A549 (cell line): ENCODE measurements at regions not wholly inside any gene's neighbourhood (a gene's known extent, or its start where the extent isn't known, plus 50 kb on each side); places are given as distances from the start of the nearest gene placed in this dataset.
A peak's percentile ranks its signal among the peaks of the same experiment; 100 is the strongest.

Experiments
- ATAC-seq, 2 experiments: fragments of 200-7000 bp in 1 of 2; fragments of >200 bp in 1 of 2; cut with Nextera tagmentation in 1 of 2; cut with Tn5 transposase in 1 of 2; 3 replicates each; pipeline versions ENCODE4 v1.8.0 to v1.9.1; 2018 to 2020; ENCODE audit warnings: mild to moderate bottlenecking in 1 of 2, moderate library complexity in 1 of 2
- CTCF ChIA-PET: fragments of 300-600 bp; sonication (Branson Sonifier 250); formaldehyde crosslinking; extraction: SDS; loops from one replicate; lab custom pipeline; 2021; ENCODE audit warnings: antibody characterized with exemption, inconsistent platforms; lab: Yijun Ruan, JAX
- POLR2A ChIA-PET: fragments of 350-600 bp; formaldehyde crosslinking; extraction: SDS; loops from one replicate; lab custom pipeline; 2021; ENCODE audit warnings: antibody characterized with exemption, inconsistent platforms; lab: Yijun Ruan, JAX
- DNase-seq, 2 experiments: peaks; one replicate each; pipeline versions ENCODE4 v3.0.0 to v3.0.0-alpha.2; 2011 to 2016; ENCODE audit warnings: low read depth in 1 of 2, low spot score in 1 of 2
- FAIRE-seq: peaks from 2 replicates; lab custom pipeline; 2011; peaks lifted over from hg19 to GRCh38; lab: Jason Lieb, UNC
- H3K27ac ChIP-seq, 2 experiments: fragments of >200 bp; sonication (Bioruptor Twin); formaldehyde crosslinking; 3 replicates each; pipeline ENCODE4 v1.5.1; 2016 to 2017
- H3K4me1 ChIP-seq: fragments of >200 bp; sonication (Bioruptor Twin); formaldehyde crosslinking; 3 replicates; pipeline ENCODE4 v1.6.1; 2016
- H3K4me2 ChIP-seq: fragments of >200 bp; sonication (Bioruptor Twin); formaldehyde crosslinking; 3 replicates; pipeline ENCODE4 v1.6.1; 2016
- H3K4me3 ChIP-seq: fragments of >200 bp; sonication (Bioruptor Twin); formaldehyde crosslinking; 3 replicates; pipeline ENCODE4 v1.5.1; 2016
- H3K9me3 ChIP-seq: fragments of >200 bp; sonication (Bioruptor Twin); formaldehyde crosslinking; 3 replicates; pipeline ENCODE4 v1.6.1; 2016
- ATOH8 ChIP-seq: fragments of 250-450 bp; sonication (Bioruptor Pico); IDR thresholded peaks from 2 replicates; pipeline ENCODE4 v1.5.0; 2020; ENCODE audit warnings: low read depth, mild to moderate bottlenecking, moderate library complexity
- BCL3 ChIP-seq: fragments of >200 bp; sonication (Bioruptor Twin); formaldehyde crosslinking; IDR thresholded peaks from 3 replicates; pipeline ENCODE4 v1.6.1; 2016
- CBX8 ChIP-seq: fragments of 200-600 bp; sonication (generic); IDR thresholded peaks from 2 replicates; pipeline ENCODE4 v1.6.1; 2016
- CTCF ChIP-seq: fragments of >200 bp; sonication (Bioruptor Twin); formaldehyde crosslinking; IDR thresholded peaks from 3 replicates; pipeline ENCODE4 v1.5.1; 2016
- FOSB ChIP-seq: fragments of 250-450 bp; sonication (Bioruptor Pico); IDR thresholded peaks from 2 replicates; pipeline ENCODE4 v1.5.0; 2020; ENCODE audit warnings: mild to moderate bottlenecking, moderate library complexity
- GATA3 ChIP-seq: IDR thresholded peaks from 2 replicates; pipeline ENCODE4 v1.6.1; 2012; ENCODE audit warnings: borderline replicate concordance
- HOXB13 ChIP-seq: fragments of 250-450 bp; sonication (Bioruptor Pico); IDR thresholded peaks from 2 replicates; pipeline ENCODE4 v1.5.0; 2020; ENCODE audit warnings: low read depth, mild to moderate bottlenecking, moderate library complexity
- JUN ChIP-seq, 2 experiments: fragments of >200 bp; sonication (Bioruptor Twin); formaldehyde crosslinking; IDR thresholded peaks; 2 replicates in 1 of 2; 3 replicates in 1 of 2; pipeline ENCODE4 v1.6.1; 2016 to 2017
- KDM1A ChIP-seq: fragments of 200-600 bp; sonication (generic); IDR thresholded peaks from 2 replicates; pipeline ENCODE4 v1.6.1; 2016; ENCODE audit warnings: low read depth, mild to moderate bottlenecking
- MAZ ChIP-seq: fragments of 150-350 bp; IDR thresholded peaks from 2 replicates; pipeline ENCODE4 v1.6.1; 2014; ENCODE audit warnings: antibody characterized with exemption, low read depth, low read length, borderline replicate concordance
- NFE2L2 ChIP-seq: fragments of 150-350 bp; conservative IDR thresholded peaks from 2 replicates; pipeline ENCODE4 v1.6.1; 2014; ENCODE audit warnings: low read length
- NPAS2 ChIP-seq: fragments of 250-450 bp; sonication (Bioruptor Pico); IDR thresholded peaks from 2 replicates; pipeline ENCODE4 v1.8.0; 2022; ENCODE audit warnings: mild to moderate bottlenecking, moderate library complexity, borderline replicate concordance
- POLR2A ChIP-seq: IDR thresholded peaks from 2 replicates; pipeline ENCODE4 v1.6.1; 2012; ENCODE audit warnings: mild to moderate bottlenecking, low read length
- REST ChIP-seq: fragments of 200-600 bp; sonication (generic); IDR thresholded peaks from 2 replicates; pipeline ENCODE4 v1.6.1; 2016; ENCODE audit warnings: antibody characterized with exemption, mild to moderate bottlenecking, moderate library complexity
- RNF2 ChIP-seq: fragments of 200-600 bp; sonication (generic); IDR thresholded peaks from 2 replicates; pipeline ENCODE4 v1.6.1; 2016; ENCODE audit warnings: low read depth, mild to moderate bottlenecking, antibody characterized with exemption, moderate library complexity, borderline replicate concordance
- SREBF2 ChIP-seq: fragments of 450-650 bp; IDR thresholded peaks from 2 replicates; pipeline ENCODE4 v1.6.1; 2014; ENCODE audit warnings: mild to moderate bottlenecking, moderate library complexity
- USF2 ChIP-seq: fragments of 450-650 bp; IDR thresholded peaks from 2 replicates; pipeline ENCODE4 v1.6.1; 2014; ENCODE audit warnings: antibody characterized with exemption
- ZC3H11A ChIP-seq: fragments of 450-650 bp; IDR thresholded peaks from 2 replicates; pipeline ENCODE4 v1.6.1; 2014; ENCODE audit warnings: antibody characterized with exemption, mild to moderate bottlenecking
- WGBS: methylation state at CpG from one replicate; pipeline ENCODE4 v1.1.6; 2017; ENCODE audit errors: missing lambda C conversion rate; 5-methylcytosine and 5-hydroxymethylcytosine counted together
- TF ChIP-seq, protein P1 (sequence below): fragments of 250-450 bp; sonication (Bioruptor Pico); IDR thresholded peaks from 2 replicates; pipeline ENCODE4 v1.5.0; 2021; ENCODE audit warnings: mild to moderate bottlenecking, moderate library complexity, borderline replicate concordance
- TF ChIP-seq, protein P2 (sequence below): fragments of >200 bp; sonication (Bioruptor Twin); formaldehyde crosslinking; IDR thresholded peaks from 2 replicates; pipeline ENCODE4 v1.6.1; 2016

DNA sequence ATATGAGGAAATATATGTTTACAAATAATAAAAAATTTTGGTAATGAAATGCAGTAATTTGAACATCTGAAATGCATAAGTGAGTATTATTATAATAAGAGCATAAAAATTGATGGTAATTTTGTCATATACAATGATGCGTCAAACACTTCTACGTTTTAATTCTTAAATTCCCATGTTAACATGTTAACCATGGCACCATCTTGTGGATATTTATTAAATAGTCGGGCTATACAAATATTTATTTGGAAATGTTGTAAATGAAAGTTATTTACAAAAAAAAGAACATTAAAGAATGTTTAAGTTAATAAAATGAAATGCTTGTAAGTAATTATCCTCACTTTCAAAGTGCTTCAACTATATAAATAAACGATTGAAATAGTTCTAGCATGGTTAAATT lies 57.2 kb upstream of the C1orf185 start (continued):
- TF ChIP-seq CTCF (peak; percentile 18; the same call in 1 of the 3 replicates), ATOH8 (no peak), ZC3H11A (no peak), BCL3 (no peak)

DNA sequence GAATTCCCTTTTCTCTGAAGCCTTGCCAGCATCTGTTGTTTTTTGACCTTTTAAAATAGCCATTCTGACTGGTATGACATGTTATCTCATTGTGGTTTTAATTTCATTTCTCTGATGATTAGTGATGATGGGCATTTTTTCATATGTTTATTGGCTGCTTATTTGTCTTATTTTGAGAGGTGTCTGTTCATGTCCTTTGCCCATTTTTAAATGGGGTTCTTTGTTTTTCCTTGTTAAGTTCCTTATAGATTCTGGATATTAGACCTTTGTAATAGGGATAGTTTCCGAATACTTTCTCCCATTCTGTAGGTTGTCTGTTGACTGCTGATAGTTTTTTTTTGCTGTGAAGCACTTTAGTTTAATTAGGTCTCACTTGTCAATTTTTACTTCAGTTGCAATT lies 54.0 kb upstream of the C1orf185 start:
- TF ChIP-seq NPAS2 (CRISPR knock-in tag) (no peak), KDM1A (no peak), USF2 (no peak), MAZ (no peak), RNF2 (no peak), POLR2A (no peak), ZC3H11A (no peak), SREBF2 (no peak), NFE2L2 (no peak), HOXB13 (CRISPR knock-in tag) (no peak), GATA3 (no peak), JUN (IDR thresholded peaks at IDR 0.05) (no peak), CTCF (no peak), CBX8 (no peak), FOSB (no peak), REST (no peak)
- TF ChIP-seq, protein P1, sequence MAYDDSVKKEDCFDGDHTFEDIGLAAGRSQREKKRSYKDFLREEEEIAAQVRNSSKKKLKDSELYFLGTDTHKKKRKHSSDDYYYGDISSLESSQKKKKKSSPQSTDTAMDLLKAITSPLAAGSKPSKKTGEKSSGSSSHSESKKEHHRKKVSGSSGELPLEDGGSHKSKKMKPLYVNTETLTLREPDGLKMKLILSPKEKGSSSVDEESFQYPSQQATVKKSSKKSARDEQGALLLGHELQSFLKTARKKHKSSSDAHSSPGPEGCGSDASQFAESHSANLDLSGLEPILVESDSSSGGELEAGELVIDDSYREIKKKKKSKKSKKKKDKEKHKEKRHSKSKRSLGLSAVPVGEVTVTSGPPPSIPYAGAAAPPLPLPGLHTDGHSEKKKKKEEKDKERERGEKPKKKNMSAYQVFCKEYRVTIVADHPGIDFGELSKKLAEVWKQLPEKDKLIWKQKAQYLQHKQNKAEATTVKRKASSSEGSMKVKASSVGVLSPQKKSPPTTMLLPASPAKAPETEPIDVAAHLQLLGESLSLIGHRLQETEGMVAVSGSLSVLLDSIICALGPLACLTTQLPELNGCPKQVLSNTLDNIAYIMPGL (CRISPR knock-in tag) = no peak
- TF ChIP-seq, protein P2, sequence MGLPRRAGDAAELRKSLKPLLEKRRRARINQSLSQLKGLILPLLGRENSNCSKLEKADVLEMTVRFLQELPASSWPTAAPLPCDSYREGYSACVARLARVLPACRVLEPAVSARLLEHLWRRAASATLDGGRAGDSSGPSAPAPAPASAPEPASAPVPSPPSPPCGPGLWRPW = no peak
- ChIA-PET CTCF (interaction anchor here (1.0 to 1.4 kb wide), 2 partner anchors 118 to 274 kb away, joined by 4 to 5 read pairs; no protein-coding TSS in a partner anchor), POLR2A (no interaction called here)
- DNase-seq = no peak
- ATAC-seq = no peak
- H3K4me3 ChIP-seq = no peak overlapping the region
- 84% methylated on average over 1 of the region's 1 CpG for WGBS
- H3K9me3 ChIP-seq = no peaks in the 10 kb centered on the region
- H3K4me1 ChIP-seq = no peaks in the 10 kb centered on the region
- FAIRE-seq = no peak
- no peak overlapping the region for H3K4me2 ChIP-seq
- no peak overlapping the region for H3K27ac ChIP-seq
